Activated CD4-positive, alpha-beta memory T cell treated with anti-CD3 and anti-CD28 coated beads, Interleukin-2, amount 10 ng/mL, durations not matched to agents 7 days and 5 days (primary cell): ENCODE measurements at regions not wholly inside any gene's neighbourhood (a gene's known extent, or its start where the extent isn't known, plus 50 kb on each side); places are given as distances from the start of the nearest gene placed in this dataset.
"Not testable (repeated sequence)": the region's sequence is repeated elsewhere in the genome, so short reads cannot be mapped to it uniquely, and the experiment has no call there.

Source experiments
- CTCF ChIA-PET: fragments of 350-600 bp; sonication (Branson Sonifier 250); formaldehyde crosslinking; loops from one replicate; lab custom pipeline; 2021; ENCODE audit warnings: antibody characterized with exemption, inconsistent platforms; lab: Charles Lee
- POLR2A ChIA-PET: fragments of 350-600 bp; sonication (Branson Sonifier 250); formaldehyde crosslinking; loops from one replicate; lab custom pipeline; 2021; ENCODE audit warnings: antibody characterized with exemption; lab: Charles Lee
- DNase-seq: peaks from one replicate; pipeline ENCODE4 v3.0.0-alpha.2; 2020
- H3K27ac Mint-ChIP-seq: one replicate; pipeline ENCODE4 v1.8.0; 2021; ENCODE audit warnings: mild to moderate bottlenecking, mixed read lengths
- H3K27me3 Mint-ChIP-seq: one replicate; pipeline ENCODE4 v1.8.0; 2021; ENCODE audit warnings: mixed read lengths
- H3K36me3 Mint-ChIP-seq: one replicate; pipeline ENCODE4 v1.8.0; 2021; ENCODE audit warnings: low read depth, mixed read lengths
- H3K4me1 Mint-ChIP-seq: one replicate; pipeline ENCODE4 v1.8.0; 2021; ENCODE audit warnings: mixed read lengths
- H3K4me3 Mint-ChIP-seq: one replicate; pipeline ENCODE4 v1.8.0; 2021; ENCODE audit warnings: mild to moderate bottlenecking, mixed read lengths
- H3K9me3 Mint-ChIP-seq: one replicate; pipeline ENCODE4 v1.8.0; 2021; ENCODE audit warnings: mixed read lengths

DNA sequence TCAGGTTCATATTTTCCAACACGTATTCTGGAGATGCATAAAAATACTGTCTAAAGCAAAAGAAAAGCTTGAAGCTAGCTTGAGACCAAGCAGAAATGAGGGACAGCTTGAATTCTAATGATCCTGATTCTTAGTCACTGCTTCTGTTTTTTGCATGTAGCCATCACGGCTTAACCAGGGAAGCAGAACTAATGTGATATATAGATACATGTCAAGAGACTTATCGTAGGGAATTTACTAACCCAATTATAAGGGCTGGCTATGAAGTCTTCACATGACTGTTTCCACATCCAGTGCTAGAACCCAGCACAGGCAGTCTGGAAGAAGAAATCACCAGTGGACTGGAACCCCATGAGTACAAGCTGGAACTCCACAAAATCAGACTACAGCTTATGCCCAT lies 85.2 kb upstream of the SLIT2 start:
- Mint-ChIP-seq H3K27me3 (no peaks in the 10 kb centered on the region), H3K36me3 (no peaks in the 10 kb centered on the region), H3K27ac (no peak overlapping the region), H3K9me3 (peaks cover 12% of the 10 kb centered on the region), H3K4me3 (no peak overlapping the region), H3K4me1 (no peaks in the 10 kb centered on the region)
- POLR2A ChIA-PET: no interaction called here
- CTCF ChIA-PET: no interaction called here
- DNase-seq: no peak

DNA sequence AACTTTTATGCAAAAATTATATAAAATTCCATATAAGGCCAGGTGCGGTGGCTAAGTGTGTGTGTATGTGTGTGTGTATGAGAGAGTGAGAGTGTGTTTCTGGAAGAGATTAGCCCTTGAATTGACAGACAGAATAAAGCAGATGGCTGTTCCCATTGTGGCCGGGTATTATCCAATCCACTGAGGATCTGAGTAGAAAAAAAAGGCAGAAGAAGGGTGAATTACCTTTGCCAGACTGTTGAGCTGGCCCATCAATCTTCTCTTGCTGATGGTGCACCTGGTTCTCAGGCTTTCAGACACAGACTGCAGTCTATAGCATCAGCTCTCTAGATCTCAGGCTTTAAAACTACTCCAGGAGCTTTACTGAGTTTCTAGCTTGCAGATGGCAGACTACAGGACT lies 92.2 kb upstream of the SLIT2 start:
- no peaks in the 10 kb centered on the region for H3K4me1 Mint-ChIP-seq
- no peaks in the 10 kb centered on the region for H3K36me3 Mint-ChIP-seq
- no peak for DNase-seq
- H3K4me3 Mint-ChIP-seq: no peak overlapping the region
- H3K27ac Mint-ChIP-seq: no peak overlapping the region
- ChIA-PET CTCF (no interaction called here), POLR2A (no interaction called here)
- no peaks in the 10 kb centered on the region for H3K27me3 Mint-ChIP-seq
- peaks cover 11% of the 10 kb centered on the region for H3K9me3 Mint-ChIP-seq

DNA sequence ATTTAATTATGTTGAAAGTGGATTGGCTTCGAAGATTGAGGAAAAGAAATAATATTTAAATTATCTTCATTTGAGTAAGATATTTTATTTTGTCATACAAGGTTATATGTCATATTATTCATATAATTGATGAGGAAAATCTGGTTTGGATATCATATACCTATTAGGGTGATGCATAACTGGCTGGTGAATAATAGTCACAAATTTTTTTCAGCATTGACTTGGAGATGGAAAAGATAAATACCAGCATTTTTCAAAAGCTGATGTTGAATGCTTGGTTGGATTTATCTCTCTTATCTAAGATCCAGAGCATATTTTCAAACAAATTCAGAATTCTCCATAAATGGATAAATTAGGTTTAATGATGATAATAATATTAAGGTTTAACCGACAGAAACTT lies 93.5 kb upstream of the SLIT2 start:
- no peaks in the 10 kb centered on the region for H3K4me1 Mint-ChIP-seq
- H3K4me3 Mint-ChIP-seq: no peak overlapping the region
- H3K36me3 Mint-ChIP-seq: no peaks in the 10 kb centered on the region
- ChIA-PET POLR2A (no interaction called here), CTCF (no interaction called here)
- no peak for DNase-seq
- peaks cover 9% of the 10 kb centered on the region for H3K9me3 Mint-ChIP-seq
- no peak overlapping the region for H3K27ac Mint-ChIP-seq
- H3K27me3 Mint-ChIP-seq: no peaks in the 10 kb centered on the region

DNA sequence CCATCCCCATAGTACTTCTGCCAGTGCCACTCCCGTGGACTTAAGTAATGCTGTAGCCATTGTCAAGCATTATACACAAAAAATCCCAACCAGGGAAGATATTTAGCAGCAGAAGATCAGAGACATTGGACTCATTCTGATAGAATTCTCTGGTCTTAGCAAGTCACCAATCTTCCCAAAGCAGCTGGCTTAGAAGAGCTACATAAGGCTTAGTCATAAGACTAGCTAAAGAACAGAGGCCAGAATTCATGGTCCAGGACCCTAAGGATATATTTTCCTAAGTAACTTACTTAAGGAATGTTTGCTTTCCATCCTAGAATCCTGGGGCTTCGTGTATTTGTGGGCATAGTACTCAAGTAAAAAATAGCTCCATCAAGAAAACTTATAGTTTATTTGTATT lies 100.3 kb upstream of the SLIT2 start:
- Mint-ChIP-seq H3K4me1 (no peaks in the 10 kb centered on the region), H3K4me3 (no peak overlapping the region), H3K27me3 (no peaks in the 10 kb centered on the region), H3K27ac (no peak overlapping the region), H3K36me3 (no peaks in the 10 kb centered on the region), H3K9me3 (peaks cover 3% of the 10 kb centered on the region)
- ChIA-PET POLR2A (no interaction called here), CTCF (no interaction called here)
- DNase-seq: no peak

DNA sequence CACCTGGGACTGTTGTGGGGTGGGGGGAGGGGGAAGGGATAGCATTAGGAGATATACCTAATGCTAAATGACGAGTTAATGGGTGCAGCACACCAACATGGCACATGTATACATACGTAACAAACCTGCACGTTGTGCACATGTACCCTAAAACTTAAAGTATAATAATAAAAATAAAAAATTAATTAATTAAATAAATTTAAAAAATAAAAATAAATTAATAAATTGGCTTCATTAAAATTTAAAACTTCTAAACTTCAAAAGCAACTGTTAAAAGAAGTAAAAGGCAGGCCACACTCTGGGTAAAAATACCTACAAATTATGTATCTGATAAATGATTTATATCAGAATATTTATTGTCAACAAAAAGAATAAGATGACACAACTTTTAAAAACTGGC lies 102.6 kb upstream of the SLIT2 start:
- H3K4me1 Mint-ChIP-seq, H3K27ac Mint-ChIP-seq, H3K36me3 Mint-ChIP-seq, DNase-seq, POLR2A ChIA-PET, H3K27me3 Mint-ChIP-seq, CTCF ChIA-PET, H3K4me3 Mint-ChIP-seq: not testable (repeated sequence)
- H3K9me3 Mint-ChIP-seq: peaks cover 12% of the 10 kb centered on the region

DNA sequence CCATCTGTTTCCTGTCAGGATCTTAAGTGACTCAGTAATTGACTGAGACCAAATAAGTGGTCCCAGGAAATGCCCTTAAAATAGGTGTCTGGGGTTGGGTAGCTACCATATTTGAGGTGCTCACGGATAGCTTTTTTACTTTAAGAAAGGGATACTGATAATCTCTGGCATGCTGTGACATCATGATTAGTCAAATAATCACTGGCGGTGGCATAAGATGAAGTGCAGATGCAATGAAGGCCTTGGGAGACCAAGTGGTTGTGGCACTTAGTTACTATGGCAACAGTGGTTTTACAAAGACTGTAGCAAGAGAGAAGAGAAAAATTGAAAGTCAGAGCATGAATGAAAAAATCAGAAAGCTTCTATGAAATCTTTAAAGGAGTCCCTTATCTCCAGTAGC lies 114.5 kb upstream of the SLIT2 start:
- no peaks in the 10 kb centered on the region for H3K4me1 Mint-ChIP-seq
- H3K4me3 Mint-ChIP-seq: no peak overlapping the region
- no peak for DNase-seq
- H3K27ac Mint-ChIP-seq: no peak overlapping the region
- ChIA-PET CTCF (no interaction called here), POLR2A (no interaction called here)
- H3K27me3 Mint-ChIP-seq: no peaks in the 10 kb centered on the region
- peaks cover 9% of the 10 kb centered on the region for H3K9me3 Mint-ChIP-seq
- no peaks in the 10 kb centered on the region for H3K36me3 Mint-ChIP-seq

DNA sequence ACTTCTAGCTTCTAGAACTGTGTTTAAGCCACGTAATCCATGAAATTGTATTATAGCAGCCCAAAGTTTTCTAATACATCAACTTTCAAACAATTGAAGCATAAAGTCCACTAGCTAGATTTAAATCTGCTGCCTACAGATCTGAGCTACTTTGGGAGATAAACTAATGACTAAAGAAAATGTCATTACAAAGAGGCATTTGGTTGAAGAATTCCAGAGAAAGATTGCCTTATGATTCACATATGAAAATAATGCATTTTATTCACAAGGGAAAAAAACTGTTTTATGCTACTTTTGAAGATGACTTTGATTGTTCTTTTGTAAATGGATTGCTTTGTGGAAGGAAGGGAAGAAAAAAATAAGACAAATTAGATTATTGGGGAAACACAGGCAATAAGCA lies 124.1 kb upstream of the SLIT2 start:
- no peaks in the 10 kb centered on the region for H3K4me1 Mint-ChIP-seq
- POLR2A ChIA-PET: no interaction called here
- no peaks in the 10 kb centered on the region for H3K36me3 Mint-ChIP-seq
- H3K27me3 Mint-ChIP-seq: no peaks in the 10 kb centered on the region
- H3K27ac Mint-ChIP-seq: no peak overlapping the region
- no peak overlapping the region for H3K4me3 Mint-ChIP-seq
- H3K9me3 Mint-ChIP-seq: peaks cover 6% of the 10 kb centered on the region
- CTCF ChIA-PET: no interaction called here
- DNase-seq: no peak

DNA sequence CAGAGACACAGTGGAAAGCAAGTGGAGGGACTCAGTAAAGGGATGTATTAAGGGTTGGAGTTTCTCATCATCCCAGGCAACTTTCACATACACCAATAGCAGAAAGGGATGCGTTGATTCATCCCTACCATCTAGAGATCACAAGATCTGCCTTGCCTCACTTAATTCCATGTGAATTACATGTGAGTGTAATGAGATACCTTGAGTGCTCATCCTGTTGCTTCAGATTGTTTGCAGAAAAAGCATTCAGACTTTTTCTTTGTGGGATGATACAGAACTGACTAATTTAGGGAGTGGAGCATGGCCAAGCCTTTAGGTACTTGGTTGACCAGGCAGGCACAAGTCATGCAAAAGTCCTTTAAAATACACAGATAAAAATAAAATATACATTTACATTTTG lies 124.8 kb upstream of the SLIT2 start:
- ChIA-PET POLR2A (no interaction called here), CTCF (no interaction called here)
- Mint-ChIP-seq H3K9me3 (peaks cover 6% of the 10 kb centered on the region), H3K27me3 (no peaks in the 10 kb centered on the region), H3K36me3 (no peaks in the 10 kb centered on the region), H3K4me3 (no peak overlapping the region), H3K4me1 (no peaks in the 10 kb centered on the region), H3K27ac (no peak overlapping the region)
- DNase-seq: no peak

DNA sequence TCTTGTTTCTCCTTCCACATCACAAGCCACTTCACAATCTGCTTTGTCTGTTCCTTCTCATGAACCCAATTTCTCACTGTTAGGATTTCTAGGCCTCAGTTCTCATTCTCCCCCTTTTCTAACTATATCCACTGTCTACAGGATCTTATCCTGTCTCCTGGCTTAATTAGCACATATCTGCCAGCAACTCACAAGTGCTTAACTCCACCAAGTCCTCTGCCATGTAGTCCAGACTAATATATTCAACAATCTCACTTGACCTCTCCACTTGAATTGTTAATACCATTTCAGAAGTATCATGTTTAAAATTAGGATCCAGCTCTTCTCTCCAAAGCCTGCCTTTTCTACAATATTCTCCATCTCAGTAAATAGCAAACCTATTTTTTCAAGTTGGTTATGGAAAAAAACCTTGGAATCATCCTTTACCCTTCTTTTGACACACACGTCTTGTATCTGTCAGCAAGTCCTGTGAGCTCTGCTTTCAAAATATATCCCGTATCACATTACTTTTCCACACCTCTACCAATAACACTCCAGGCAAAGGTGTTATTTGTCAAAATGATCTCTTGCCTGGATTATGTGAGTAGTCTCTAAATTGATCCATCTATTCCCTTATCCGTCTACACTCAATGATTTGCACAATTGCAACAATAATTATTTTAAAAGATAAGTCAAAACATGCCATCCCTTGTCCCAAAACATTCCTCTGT lies 127.2 kb upstream of the SLIT2 start:
- H3K9me3 Mint-ChIP-seq: peaks cover 6% of the 10 kb centered on the region
- H3K27me3 Mint-ChIP-seq: no peaks in the 10 kb centered on the region
- no peak for DNase-seq
- ChIA-PET CTCF (no interaction called here), POLR2A (no interaction called here)
- no peak overlapping the region for H3K4me3 Mint-ChIP-seq
- H3K27ac Mint-ChIP-seq: no peak overlapping the region
- no peaks in the 10 kb centered on the region for H3K4me1 Mint-ChIP-seq
- no peaks in the 10 kb centered on the region for H3K36me3 Mint-ChIP-seq

DNA sequence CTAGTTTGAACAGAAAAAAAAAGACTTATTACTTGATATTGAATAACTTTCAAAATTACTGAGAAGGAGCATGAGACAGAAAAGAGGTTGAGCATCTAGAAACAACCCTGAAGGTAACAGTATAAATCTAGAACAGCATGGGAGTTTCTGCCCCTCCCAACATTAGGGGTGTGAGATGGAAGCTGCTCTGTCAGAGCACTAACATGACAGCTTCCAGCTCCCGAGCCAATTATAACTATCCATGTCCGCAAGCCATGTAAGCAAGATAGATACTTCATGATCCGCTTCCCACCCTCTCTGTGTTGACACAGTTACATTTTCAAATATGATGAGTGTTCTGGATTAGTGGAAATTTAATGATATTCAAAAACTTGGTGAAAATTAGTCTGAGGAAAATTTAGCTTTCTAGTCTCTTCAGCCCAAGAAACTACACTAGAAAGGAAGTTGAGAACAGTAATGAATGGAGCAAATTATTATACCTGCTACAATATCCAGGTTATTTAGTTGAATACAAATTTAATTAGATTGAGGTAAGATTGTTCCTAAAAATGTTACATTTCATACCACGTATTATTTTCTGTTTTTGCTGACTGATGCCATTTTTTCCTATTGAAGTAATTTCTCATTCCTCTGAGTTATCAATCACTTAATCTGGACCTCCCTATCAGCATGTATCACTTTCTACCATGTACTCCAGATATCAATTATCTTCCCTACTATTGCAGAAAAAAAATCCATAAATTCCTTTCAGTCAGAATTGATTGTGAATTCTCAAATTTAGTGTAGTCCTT lies 129.3 kb upstream of the SLIT2 start:
- no peaks in the 10 kb centered on the region for H3K4me1 Mint-ChIP-seq
- no peaks in the 10 kb centered on the region for H3K36me3 Mint-ChIP-seq
- ChIA-PET CTCF (no interaction called here), POLR2A (no interaction called here)
- DNase-seq: no peak
- H3K27ac Mint-ChIP-seq: no peak overlapping the region
- no peaks in the 10 kb centered on the region for H3K27me3 Mint-ChIP-seq
- H3K4me3 Mint-ChIP-seq: no peak overlapping the region
- peaks cover 5% of the 10 kb centered on the region for H3K9me3 Mint-ChIP-seq

DNA sequence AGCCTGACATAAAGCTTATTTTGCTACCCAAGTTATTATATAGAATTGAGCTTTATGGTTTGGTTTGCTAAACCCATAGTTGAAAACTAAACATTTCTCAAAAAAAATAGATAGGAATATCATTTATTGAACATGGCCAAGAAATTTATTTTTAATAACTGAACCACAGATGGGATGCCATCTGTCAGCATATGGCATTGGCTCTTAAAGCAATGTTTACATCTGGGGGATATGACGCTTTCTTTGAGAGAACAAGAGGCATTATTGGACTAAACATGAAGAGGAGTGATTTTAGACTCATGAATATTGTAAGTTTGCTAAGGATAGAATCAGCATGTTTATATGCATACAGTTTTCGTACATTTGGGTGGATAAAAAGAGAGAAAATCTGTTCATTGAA lies 132.6 kb upstream of the SLIT2 start:
- no peaks in the 10 kb centered on the region for H3K36me3 Mint-ChIP-seq
- peaks cover 3% of the 10 kb centered on the region for H3K9me3 Mint-ChIP-seq
- ChIA-PET CTCF (no interaction called here), POLR2A (no interaction called here)
- no peak overlapping the region for H3K4me3 Mint-ChIP-seq
- no peak overlapping the region for H3K27ac Mint-ChIP-seq
- H3K4me1 Mint-ChIP-seq: no peaks in the 10 kb centered on the region
- no peak for DNase-seq
- H3K27me3 Mint-ChIP-seq: no peaks in the 10 kb centered on the region

DNA sequence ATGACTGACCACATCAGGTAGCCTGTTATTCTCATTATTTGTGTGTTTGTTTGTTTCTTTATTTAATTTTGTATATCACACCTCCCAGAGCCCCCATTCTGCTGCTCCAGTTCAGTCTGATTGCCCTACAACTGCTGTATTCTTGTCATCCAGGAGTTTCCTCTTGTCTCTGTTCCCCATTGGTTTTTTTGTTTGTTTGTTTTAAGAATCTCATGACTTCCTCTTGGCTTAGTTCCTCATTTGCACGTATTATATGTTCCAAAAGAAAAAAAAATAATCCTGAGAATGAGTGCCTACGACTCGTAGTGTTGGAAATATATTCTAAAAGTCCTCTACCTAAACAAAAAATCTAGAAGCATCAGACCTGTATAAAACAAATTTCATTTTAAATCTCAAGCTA lies 142.3 kb upstream of the SLIT2 start:
- Mint-ChIP-seq H3K9me3 (peaks cover 8% of the 10 kb centered on the region), H3K27ac (no peak overlapping the region), H3K4me1 (no peaks in the 10 kb centered on the region), H3K36me3 (no peaks in the 10 kb centered on the region), H3K27me3 (no peaks in the 10 kb centered on the region), H3K4me3 (no peak overlapping the region)
- CTCF ChIA-PET: interaction anchor here (0.9 kb wide), 1 partner anchor 138 kb away, joined by 3 read pairs; no protein-coding TSS in a partner anchor
- DNase-seq: no peak
- POLR2A ChIA-PET: no interaction called here

DNA sequence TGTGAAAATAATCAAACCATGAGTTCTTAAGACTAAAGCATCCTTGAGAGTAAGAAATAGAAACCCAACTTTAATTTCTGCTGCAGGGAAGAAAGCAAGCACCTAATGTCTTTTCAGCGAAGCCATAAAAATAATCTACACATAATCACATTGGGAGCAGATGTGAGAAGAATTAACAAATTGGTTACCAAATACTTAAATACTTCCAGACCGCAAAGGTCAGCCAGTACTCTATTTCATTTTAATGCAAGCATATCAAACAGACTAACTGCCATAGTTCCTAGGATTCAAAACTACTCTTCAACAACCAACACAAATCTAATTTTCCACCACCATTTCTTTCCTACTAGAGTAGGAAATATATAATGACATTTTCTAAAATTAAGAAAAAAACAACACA lies 144.8 kb upstream of the SLIT2 start:
- Mint-ChIP-seq H3K4me1 (no peaks in the 10 kb centered on the region), H3K9me3 (peaks cover 8% of the 10 kb centered on the region), H3K36me3 (no peaks in the 10 kb centered on the region), H3K27me3 (no peaks in the 10 kb centered on the region), H3K4me3 (no peak overlapping the region), H3K27ac (no peak overlapping the region)
- CTCF ChIA-PET: no interaction called here
- no peak for DNase-seq
- POLR2A ChIA-PET: no interaction called here

DNA sequence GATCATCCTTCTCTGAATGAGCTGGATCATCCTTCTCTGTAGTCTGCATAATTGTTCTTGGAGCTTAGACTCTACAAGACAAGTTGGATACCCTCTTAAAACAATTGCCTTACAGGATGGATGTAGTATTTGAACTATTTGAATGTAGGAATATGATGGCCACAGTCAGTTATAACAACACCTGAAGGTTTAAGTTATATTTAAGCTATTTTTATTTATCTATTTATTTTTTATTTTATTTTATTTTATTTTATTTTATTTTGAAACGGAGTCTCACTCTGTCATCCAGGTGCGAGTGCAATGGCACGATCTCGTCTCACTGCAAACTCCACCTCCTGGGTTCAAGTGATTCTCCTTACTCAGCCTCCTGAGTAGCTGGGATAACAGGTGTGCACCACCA lies 149.9 kb upstream of the SLIT2 start:
- POLR2A ChIA-PET: no interaction called here
- Mint-ChIP-seq H3K4me1 (no peaks in the 10 kb centered on the region), H3K27ac (no peak overlapping the region), H3K9me3 (peaks cover 12% of the 10 kb centered on the region), H3K27me3 (no peaks in the 10 kb centered on the region), H3K4me3 (no peak overlapping the region), H3K36me3 (no peaks in the 10 kb centered on the region)
- CTCF ChIA-PET: no interaction called here
- no peak for DNase-seq
